ENCODE measurements at regions not wholly inside any gene's neighbourhood (a gene's known extent, or its start where the extent isn't known, plus 50 kb on each side); places are given as distances from the start of the nearest gene placed in this dataset.

- H3K4me1 ChIP-seq: peaks cover 3% of the 10 kb centered on the region; the same call in 1 of the 3 replicates
- ChIA-PET CTCF (interaction anchor here (1.0 to 2.3 kb wide), 4 partner anchors 11 to 1479 kb away, joined by 3 to 6 read pairs (median 4); no protein-coding TSS in a partner anchor), POLR2A (interaction anchor here (0.5 kb wide), 1 partner anchor 463 kb away, joined by 6 read pairs; no protein-coding TSS in a partner anchor)
- H3K27ac ChIP-seq: no peak overlapping the region
- H3K9me3 ChIP-seq: no peaks in the 10 kb centered on the region
- TF ChIP-seq CTCF (IDR thresholded peaks at IDR 0.05) (no peak), TFCP2L1 (CRISPR knock-in tag; IDR thresholded peaks at IDR 0.05) (no peak), PBX3 (IDR thresholded peaks at IDR 0.05) (no peak), RCOR1 (IDR thresholded peaks at IDR 0.05; ENCODE audit: low read depth, low read length) (no peak), JUN (IDR thresholded peaks at IDR 0.05) (no peak), ESRRA (IDR thresholded peaks at IDR 0.05; ENCODE audit: borderline replicate concordance, low read length) (no peak), BHLHE40 (IDR thresholded peaks at IDR 0.05; ENCODE audit: low read depth, low read length) (no peak), RFX5 (IDR thresholded peaks at IDR 0.05) (no peak), HOXB5 (CRISPR knock-in tag; IDR thresholded peaks at IDR 0.05) (no peak), FOXS1 (CRISPR knock-in tag; IDR thresholded peaks at IDR 0.05) (no peak), MAZ (IDR thresholded peaks at IDR 0.05; ENCODE audit: borderline replicate concordance, low read depth, low read length) (no peak), KDM1A (IDR thresholded peaks at IDR 0.05; ENCODE audit: low read depth) (no peak), GATA3 (IDR thresholded peaks at IDR 0.05; ENCODE audit: borderline replicate concordance) (no peak), ATOH8 (CRISPR knock-in tag; IDR thresholded peaks at IDR 0.05; ENCODE audit: low read depth) (no peak), ELK1 (IDR thresholded peaks at IDR 0.05; ENCODE audit: low read depth, low read length) (no peak), ZNF302 (CRISPR knock-in tag; IDR thresholded peaks at IDR 0.05) (no peak)
- H3K4me2 ChIP-seq: no peak overlapping the region
- FAIRE-seq (no peak), DNase-seq (ENCODE audit: low read depth in 1 of 2, low spot score in 1 of 2) (no peak), ATAC-seq (no peak)
- no peak overlapping the region for H3K4me3 ChIP-seq
- 19% methylated on average over 7 of the region's 7 CpGs for WGBS (ENCODE audit: missing lambda C conversion rate)
These were observed 119.6 kb downstream of the SLC30A10 start for GRCh38 chr1:219808790-219809189.

- no peak overlapping the region for H3K27ac ChIP-seq
- ATAC-seq (no peak), DNase-seq (ENCODE audit: low read depth in 1 of 2, low spot score in 1 of 2) (no peak), FAIRE-seq (no peak)
- TF ChIP-seq CEBPB (IDR thresholded peaks at IDR 0.05): no peak
- no peak overlapping the region for H3K4me2 ChIP-seq
- POLR2A ChIA-PET: no interaction called here
- no peaks in the 10 kb centered on the region for H3K4me1 ChIP-seq
- 33% methylated on average over 2 of the region's 2 CpGs for WGBS (ENCODE audit: missing lambda C conversion rate)
- H3K9me3 ChIP-seq: no peaks in the 10 kb centered on the region
- CTCF ChIA-PET: interaction anchor here (1.2 to 1.5 kb wide), 2 partner anchors 13 to 239 kb away, joined by 3 to 4 read pairs; no protein-coding TSS in a partner anchor
- H3K4me3 ChIP-seq: no peak overlapping the region
These were observed 121.7 kb downstream of the SLC30A10 start for GRCh38 chr1:219806642-219807041.

- DNase-seq (ENCODE audit: low read depth in 1 of 2, low spot score in 1 of 2): no peak
- Histone ChIP-seq H3K27ac (no peak overlapping the region), H3K4me2 (no peak overlapping the region), H3K9me3 (no peaks in the 10 kb centered on the region), H3K4me1 (no peaks in the 10 kb centered on the region), H3K4me3 (no peak overlapping the region)
- TF ChIP-seq USF2 (IDR thresholded peaks at IDR 0.05) (no peak), REST (IDR thresholded peaks at IDR 0.05) (no peak), GATA3 (IDR thresholded peaks at IDR 0.05; ENCODE audit: borderline replicate concordance) (no peak), KDM1A (IDR thresholded peaks at IDR 0.05; ENCODE audit: low read depth) (no peak), HOXB5 (CRISPR knock-in tag; IDR thresholded peaks at IDR 0.05) (no peak)
- ATAC-seq: no peak
- POLR2A ChIA-PET: no interaction called here
- no peak for FAIRE-seq
- CTCF ChIA-PET: interaction anchor here (1.0 to 1.5 kb wide), 3 partner anchors 11 to 136 kb away, joined by 3 to 4 read pairs (median 4); no protein-coding TSS in a partner anchor
- 30% methylated on average over 4 of the region's 4 CpGs for WGBS (ENCODE audit: missing lambda C conversion rate)
These were observed 122.3 kb downstream of the SLC30A10 start for GRCh38 chr1:219806020-219806419.

Measured in A549 (cell line).